H1 (cell line): ENCODE measurements at regions not wholly inside any gene's neighbourhood (a gene's known extent, or its start where the extent isn't known, plus 50 kb on each side); places are given as distances from the start of the nearest gene placed in this dataset.

Source experiments
- CTCF ChIA-PET: fragments of 300-600 bp; sonication (Branson Sonifier 250); formaldehyde crosslinking; loops from one replicate; lab custom pipeline; 2021; ENCODE audit not compliant: partially characterized antibody; lab: Charles Lee
- POLR2A ChIA-PET: fragments of 300-600 bp; sonication (Branson Sonifier 250); formaldehyde crosslinking; loops from one replicate; lab custom pipeline; 2021; ENCODE audit warnings: inconsistent platforms; ENCODE audit not compliant: partially characterized antibody; lab: Charles Lee
- DNase-seq, 2 experiments: peaks; one replicate each; pipeline versions ENCODE4 v3.0.0 to v3.0.0-alpha.2; 2010 to 2022; ENCODE audit warnings: low spot score in 2 of 2, low read depth in 1 of 2, mixed read lengths in 1 of 2
- FAIRE-seq: peaks from 2 replicates; lab custom pipeline; 2011; peaks lifted over from hg19 to GRCh38; lab: Jason Lieb, UNC
- H2AFZ ChIP-seq: 2 replicates; pipeline ENCODE4 v1.8.1; 2012; ENCODE audit warnings: low read length, inconsistent platforms
- H2AK5ac ChIP-seq: 2 replicates; pipeline ENCODE4 v1.6.1; 2013; ENCODE audit warnings: low read depth, low read length
- H2BK120ac ChIP-seq: replicated peaks from 2 replicates; pipeline ENCODE3; 2013; ENCODE audit warnings: low read depth, low read length, inconsistent platforms
- H2BK12ac ChIP-seq: 2 replicates; pipeline ENCODE4 v1.6.1; 2013; ENCODE audit warnings: low read depth, low read length
- H2BK15ac ChIP-seq: 2 replicates; pipeline ENCODE4 v1.6.1; 2013; ENCODE audit warnings: low read length
- H2BK20ac ChIP-seq: 2 replicates; pipeline ENCODE4 v1.6.1; 2013; ENCODE audit warnings: low read length
- H2BK5ac ChIP-seq: 2 replicates; pipeline ENCODE4 v1.6.1; 2013; ENCODE audit warnings: low read depth, low read length
- H3K14ac ChIP-seq: 2 replicates; pipeline ENCODE4 v1.6.1; 2013; ENCODE audit warnings: inconsistent platforms; ENCODE audit not compliant: insufficient read length
- H3K18ac ChIP-seq: 2 replicates; pipeline ENCODE4 v1.6.1; 2013; ENCODE audit warnings: low read length; ENCODE audit errors: extremely low read depth
- H3K23ac ChIP-seq: 2 replicates; pipeline ENCODE4 v1.6.1; 2013; ENCODE audit warnings: inconsistent platforms; ENCODE audit not compliant: insufficient read length
- H3K23me2 ChIP-seq: 2 replicates; pipeline ENCODE4 v1.6.1; 2013; ENCODE audit warnings: low read depth, low read length
- H3K27ac ChIP-seq: 2 replicates; pipeline ENCODE4 v1.6.1; 2011; ENCODE audit warnings: low read depth, low read length, inconsistent platforms
- H3K27me3 ChIP-seq, 4 experiments: replicated peaks in 1 of 4; 1 replicate in 1 of 4; 2 replicates in 3 of 4; pipeline versions ENCODE4 v1.6.1 to v1.8.1; 2011 to 2013; ENCODE audit warnings: low read length in 3 of 4, mild to moderate bottlenecking in 3 of 4, inconsistent platforms in 2 of 4, mixed read lengths in 2 of 4, moderate library complexity in 1 of 4; ENCODE audit not compliant: control insufficient read depth in 3 of 4, insufficient read depth in 3 of 4; ENCODE audit errors: extremely low read depth in 1 of 4
- H3K36me3 ChIP-seq, 4 experiments: 2 replicates each; pipeline versions ENCODE4 v1.6.1 to v1.8.1; 2011 to 2013; ENCODE audit warnings: mild to moderate bottlenecking in 4 of 4, low read length in 3 of 4, moderate library complexity in 2 of 4, control low read depth in 1 of 4, inconsistent platforms in 1 of 4; ENCODE audit not compliant: insufficient read depth in 4 of 4, control insufficient read depth in 2 of 4
- H3K4ac ChIP-seq: replicated peaks from 2 replicates; pipeline ENCODE3; 2013; ENCODE audit warnings: low read length, low read depth, mixed read lengths, inconsistent platforms; ENCODE audit not compliant: insufficient read length
- H3K4me1 ChIP-seq, 4 experiments: replicated peaks in 1 of 4; 1 replicate in 1 of 4; 2 replicates in 3 of 4; pipeline versions ENCODE4 v1.6.1 to v1.8.1; 2011 to 2013; ENCODE audit warnings: low read length in 3 of 4, inconsistent platforms in 2 of 4, mixed read lengths in 1 of 4; ENCODE audit not compliant: insufficient read depth in 4 of 4, control insufficient read depth in 3 of 4
- H3K4me2 ChIP-seq, 2 experiments: 2 replicates each; pipeline versions ENCODE4 v1.6.1 to v1.8.1; 2011 to 2013; ENCODE audit warnings: low read depth in 2 of 2, low read length in 2 of 2, control low read depth in 1 of 2, inconsistent platforms in 1 of 2, mild to moderate bottlenecking in 1 of 2; ENCODE audit not compliant: insufficient read depth in 1 of 2
- H3K4me3 ChIP-seq, 4 experiments: fragments of 200-600, 300-600 bp in 1 of 4; sonication (generic), shearing (Covaris generic), sonication (Bioruptor Twin) in 1 of 4; 2 replicates each; pipeline versions ENCODE4 v1.5.1 to v1.8.1; 2011 to 2016; ENCODE audit warnings: low read length in 4 of 4, low read depth in 3 of 4, control low read depth in 2 of 4, inconsistent platforms in 2 of 4, mild to moderate bottlenecking in 2 of 4, mixed read lengths in 1 of 4, moderate library complexity in 1 of 4; ENCODE audit not compliant: insufficient read depth in 2 of 4; ENCODE audit errors: extremely low read depth in 1 of 4
- H3K56ac ChIP-seq: replicated peaks from 2 replicates; pipeline ENCODE3; 2013; ENCODE audit warnings: low read depth, mild to moderate bottlenecking, mixed read lengths, low read length, inconsistent platforms; ENCODE audit not compliant: insufficient read length
- H3K79me1 ChIP-seq: 2 replicates; pipeline ENCODE4 v1.6.1; 2013; ENCODE audit warnings: low read depth, low read length, control low read depth
- H3K79me2 ChIP-seq, 2 experiments: 2 replicates each; pipeline versions ENCODE4 v1.6.1 to v1.8.1; 2012 to 2013; ENCODE audit warnings: low read length in 2 of 2, mild to moderate bottlenecking in 2 of 2, inconsistent platforms in 1 of 2; ENCODE audit not compliant: insufficient read depth in 2 of 2, control insufficient read depth in 1 of 2
- H3K9ac ChIP-seq, 4 experiments: replicated peaks in 1 of 4; 1 replicate in 1 of 4; 2 replicates in 3 of 4; pipeline versions ENCODE4 v1.6.1 to v1.8.1; 2011 to 2013; ENCODE audit warnings: low read depth in 3 of 4, low read length in 3 of 4, control low read depth in 2 of 4, mild to moderate bottlenecking in 2 of 4, moderate library complexity in 2 of 4, inconsistent platforms in 1 of 4; ENCODE audit errors: extremely low read depth in 1 of 4
- H3K9me3 ChIP-seq, 2 experiments: 2 replicates each; pipeline versions ENCODE4 v1.6.1 to v1.8.1; 2012 to 2013; ENCODE audit warnings: mild to moderate bottlenecking in 2 of 2, moderate library complexity in 2 of 2, control low read depth in 1 of 2, inconsistent platforms in 1 of 2, low read depth in 1 of 2, low read length in 1 of 2, mixed read lengths in 1 of 2; ENCODE audit not compliant: insufficient read depth in 2 of 2
- H4K20me1 ChIP-seq, 2 experiments: replicated peaks in 1 of 2; 2 replicates each; pipeline versions ENCODE3 to v1.8.1; 2011 to 2013; ENCODE audit warnings: inconsistent platforms in 2 of 2, low read length in 2 of 2, mild to moderate bottlenecking in 1 of 2; ENCODE audit not compliant: insufficient read depth in 2 of 2, control insufficient read depth in 1 of 2
- H4K5ac ChIP-seq: 2 replicates; pipeline ENCODE4 v1.6.1; 2013; ENCODE audit warnings: low read length, low read depth, mixed read lengths, inconsistent platforms; ENCODE audit not compliant: insufficient read length
- H4K8ac ChIP-seq: 2 replicates; pipeline ENCODE4 v1.8.0; 2013; ENCODE audit warnings: mild to moderate bottlenecking, moderate library complexity, low read length, inconsistent platforms; ENCODE audit not compliant: insufficient read depth; ENCODE audit errors: extremely low read depth
- H4K91ac ChIP-seq: replicated peaks from 2 replicates; pipeline ENCODE3; 2013; ENCODE audit warnings: low read length, mixed read lengths, inconsistent platforms; ENCODE audit not compliant: insufficient read length
- CTBP2 ChIP-seq: IDR thresholded peaks from 2 replicates; pipeline ENCODE4 v1.7.0; 2011; ENCODE audit warnings: borderline replicate concordance, mild to moderate bottlenecking, moderate library complexity, mixed read lengths, low read length; ENCODE audit not compliant: insufficient read depth, insufficient read length
- E2F6 ChIP-seq: IDR thresholded peaks from 2 replicates; pipeline ENCODE4 v1.6.1; 2012; ENCODE audit warnings: inconsistent platforms
- EGR1 ChIP-seq: IDR thresholded peaks from 2 replicates; pipeline ENCODE4 v1.6.1; 2011; ENCODE audit warnings: low read depth, low read length, borderline replicate concordance
- FOSL1 ChIP-seq: IDR thresholded peaks from 2 replicates; pipeline ENCODE4 v1.6.1; 2011; ENCODE audit warnings: mild to moderate bottlenecking, low read depth, low read length, moderate library complexity; ENCODE audit not compliant: insufficient read depth
- GABPA ChIP-seq: IDR thresholded peaks from 2 replicates; pipeline ENCODE4 v1.6.1; 2011; ENCODE audit warnings: mild to moderate bottlenecking, low read length, moderate library complexity, borderline replicate concordance; ENCODE audit not compliant: insufficient read depth
- GTF2F1 ChIP-seq: IDR thresholded peaks from 2 replicates; pipeline ENCODE4 v1.6.1; 2012; ENCODE audit warnings: low read depth, low read length, improper control_type of control experiment, borderline replicate concordance
- HDAC6 ChIP-seq: IDR thresholded peaks from one replicate; pipeline ENCODE4 v1.7.1; 2012; ENCODE audit warnings: low read depth, mild to moderate bottlenecking, inconsistent platforms, low read length, moderate library complexity
- JUND ChIP-seq: IDR thresholded peaks from 2 replicates; pipeline ENCODE4 v1.6.1; 2011; ENCODE audit warnings: mild to moderate bottlenecking, improper control_type of control experiment, low read length
- POLR2A ChIP-seq, 2 experiments: IDR thresholded peaks; 1 replicate in 1 of 2; 2 replicates in 1 of 2; pipeline ENCODE4 v1.6.1; 2011; ENCODE audit warnings: low read depth in 2 of 2, low read length in 2 of 2, mild to moderate bottlenecking in 2 of 2; ENCODE audit errors: control extremely low read depth in 1 of 2
- POU5F1 ChIP-seq: IDR thresholded peaks from 2 replicates; pipeline ENCODE4 v1.6.1; 2011; ENCODE audit warnings: low read depth, mild to moderate bottlenecking, low read length, moderate library complexity
- RNF2 ChIP-seq: fragments of 200-900, 300-1000 bp; sonication (generic); IDR thresholded peaks from 2 replicates; pipeline ENCODE4 v1.7.1; 2016; ENCODE audit warnings: borderline replicate concordance, low read depth, mild to moderate bottlenecking, antibody characterized with exemption, low read length; ENCODE audit not compliant: poor library complexity, severe bottlenecking; ENCODE audit errors: missing control alignments
- RXRA ChIP-seq: IDR thresholded peaks from 2 replicates; pipeline ENCODE4 v1.6.1; 2011; ENCODE audit warnings: low read depth, mild to moderate bottlenecking, low read length, moderate library complexity; ENCODE audit not compliant: insufficient read depth
- SAP30 ChIP-seq: fragments of 300-600 bp; sonication (generic); IDR thresholded peaks from 2 replicates; pipeline ENCODE4 v1.7.1; 2012; ENCODE audit warnings: low read length, moderate library complexity, mild to moderate bottlenecking, inconsistent platforms; ENCODE audit not compliant: insufficient read depth, insufficient replicate concordance
- SUZ12 ChIP-seq: fragments of 200-600 bp; sonication (generic); IDR thresholded peaks from 2 replicates; pipeline ENCODE4 v1.6.1; 2012; ENCODE audit warnings: mild to moderate bottlenecking, inconsistent platforms, low read length, moderate library complexity, mixed read lengths
- WGBS, 2 experiments: shearing (Covaris generic) in 1 of 2; methylation state at CpG; one replicate each; pipeline versions ENCODE4 v1.1.6 to v1.1.7; 2013 to 2015; ENCODE audit warnings: low lambda C conversion rate in 2 of 2, mixed read lengths in 2 of 2, inconsistent platforms in 1 of 2, low coverage in 1 of 2, missing lambda C conversion rate in 1 of 2; ENCODE audit not compliant: insufficient replicate concordance in 2 of 2, insufficient coverage in 1 of 2, insufficient read length in 1 of 2; ENCODE audit errors: extremely low coverage in 1 of 2, missing lambda C conversion rate in 1 of 2; 5-methylcytosine and 5-hydroxymethylcytosine counted together

- Histone ChIP-seq H3K18ac (no peak overlapping the region), H3K4me2 (no peak overlapping the region), H3K23ac (no peak overlapping the region), H2AK5ac (no peak overlapping the region), H4K5ac (no peak overlapping the region), H4K20me1 (no peaks in the 10 kb centered on the region), H3K9me3 (no peaks in the 10 kb centered on the region), H3K79me2 (no peaks in the 10 kb centered on the region), H3K56ac (no peak overlapping the region), H3K23me2 (no peaks in the 10 kb centered on the region; the same call in 1 of the 2 replicates), H3K27ac (no peak overlapping the region), H3K9ac (no peak overlapping the region), H2BK120ac (no peak overlapping the region), H3K4me3 (no peak overlapping the region), H3K4me1 (no peaks in the 10 kb centered on the region), H2BK12ac (no peak overlapping the region), H3K79me1 (no peaks in the 10 kb centered on the region), H3K36me3 (no peaks in the 10 kb centered on the region), H2AFZ (no peak overlapping the region), H3K14ac (no peak overlapping the region), H3K27me3 (no peaks in the 10 kb centered on the region), H2BK20ac (no peak overlapping the region), H4K8ac (no peak overlapping the region), H4K91ac (no peak overlapping the region), H2BK5ac (no peak overlapping the region), H2BK15ac (no peak overlapping the region), H3K4ac (no peak overlapping the region)
- POLR2A ChIA-PET = no interaction called here
- FAIRE-seq (no peak), DNase-seq (no peak)
- WGBS, 2 experiments = 90% methylated on average over 3 of the region's 3 CpGs; no CpG with 5 or more reads in 1 of the 2 experiments
- CTCF ChIA-PET = no interaction called here
- TF ChIP-seq HDAC6 (no peak), RNF2 (no peak), JUND (no peak), FOSL1 (no peak), SAP30 (no peak), POLR2A (IDR thresholded peaks at IDR 0.05; ENCODE audit: control extremely low read depth in 1 of 2, low read depth in 2 of 2, low read length in 2 of 2) (no peak), GABPA (no peak), E2F6 (no peak), POU5F1 (no peak), SUZ12 (no peak), GTF2F1 (no peak), CTBP2 (no peak), EGR1 (no peak), RXRA (no peak)
Measured at GRCh38 chr2:5040571-5040970, 651.6 kb upstream of the SOX11 start.
